ENCODE measurements at regions not wholly inside any gene's neighbourhood (a gene's known extent, or its start where the extent isn't known, plus 50 kb on each side); places are given as distances from the start of the nearest gene placed in this dataset.

DNA sequence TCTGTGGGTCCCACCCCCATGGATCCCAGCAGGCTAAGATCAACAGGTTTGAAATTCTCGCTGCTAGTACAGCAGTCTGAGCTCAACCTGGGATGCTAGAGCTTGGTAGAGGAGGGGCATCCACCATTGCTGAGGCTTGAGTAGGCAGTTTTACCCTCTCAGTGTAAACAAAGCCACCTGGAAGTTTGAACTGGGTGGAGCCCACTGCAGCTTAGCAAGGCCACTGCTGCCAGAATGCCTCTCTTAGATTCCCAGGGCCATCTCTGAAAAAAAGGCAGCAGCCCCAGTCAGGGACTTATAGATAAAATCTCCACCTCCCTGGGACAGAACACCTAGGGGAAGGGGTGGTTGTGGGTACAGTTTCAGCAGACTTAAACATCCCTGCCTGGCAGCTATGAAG, 190.0 kb upstream of the CACNA2D1 start:
- TF ChIP-seq CTCF (IDR thresholded peaks at IDR 0.05) (no peak), POLR2A (IDR thresholded peaks at IDR 0.05) (no peak), EP300 (IDR thresholded peaks at IDR 0.05) (no peak)

All from upper lobe of left lung (tissue), 4 donors.